Endodermal cell (in vitro differentiated cells): ENCODE measurements at regions not wholly inside any gene's neighbourhood (a gene's known extent, or its start where the extent isn't known, plus 50 kb on each side); places are given as distances from the start of the nearest gene placed in this dataset.

Source experiments
- DNase-seq: peaks from one replicate; pipeline ENCODE4 v3.0.0-alpha.2; 2017
- H3K27ac ChIP-seq: 2 replicates; pipeline ENCODE4 v1.5.1; 2013; ENCODE audit warnings: mild to moderate bottlenecking, low read depth, low read length, moderate library complexity
- H3K27me3 ChIP-seq: 2 replicates; pipeline ENCODE4 v1.6.1; 2013; ENCODE audit warnings: mild to moderate bottlenecking, low read length, moderate library complexity; ENCODE audit not compliant: insufficient read depth, control insufficient read depth, poor library complexity, severe bottlenecking
- H3K36me3 ChIP-seq: 2 replicates; pipeline ENCODE4 v1.7.0; 2013; ENCODE audit warnings: mild to moderate bottlenecking, low read length, moderate library complexity; ENCODE audit not compliant: control insufficient read depth, insufficient read depth
- H3K4me1 ChIP-seq: one replicate; pipeline ENCODE4 v1.7.0; 2013; ENCODE audit warnings: low read length; ENCODE audit not compliant: control insufficient read depth, insufficient read depth
- H3K4me3 ChIP-seq: 2 replicates; pipeline ENCODE4 v1.5.1; 2013; ENCODE audit warnings: mild to moderate bottlenecking, low read length, moderate library complexity
- H3K9ac ChIP-seq: 2 replicates; pipeline ENCODE4 v1.6.1; 2013; ENCODE audit warnings: mild to moderate bottlenecking, low read length, moderate library complexity; ENCODE audit not compliant: poor library complexity, severe bottlenecking; ENCODE audit errors: extremely low read depth
- H3K9me3 ChIP-seq: 2 replicates; pipeline ENCODE4 v1.6.1; 2013; ENCODE audit warnings: mild to moderate bottlenecking, low read length, moderate library complexity; ENCODE audit not compliant: control insufficient read depth
- H3K27ac Mint-ChIP-seq: 2 replicates; pipeline ENCODE4 v1.8.0; 2020; ENCODE audit warnings: mixed read lengths
- H3K27me3 Mint-ChIP-seq: 2 replicates; pipeline ENCODE4 v1.8.0; 2021; ENCODE audit warnings: mild to moderate bottlenecking, mixed read lengths; ENCODE audit not compliant: insufficient read depth
- H3K36me3 Mint-ChIP-seq: 2 replicates; pipeline ENCODE4 v1.8.0; 2020; ENCODE audit warnings: low read depth, mixed read lengths
- H3K4me1 Mint-ChIP-seq: 2 replicates; pipeline ENCODE4 v1.8.0; 2020; ENCODE audit warnings: mixed read lengths
- H3K4me3 Mint-ChIP-seq: 2 replicates; pipeline ENCODE4 v1.8.0; 2020; ENCODE audit warnings: mild to moderate bottlenecking, moderate library complexity, mixed read lengths
- H3K9me3 Mint-ChIP-seq: 2 replicates; pipeline ENCODE4 v1.8.0; 2020; ENCODE audit warnings: mild to moderate bottlenecking, mixed read lengths
- CTCF ChIP-seq: fragments of 200-600 bp; sonication (generic); conservative IDR thresholded peaks from 2 replicates; pipeline ENCODE4 v1.5.0; 2021; ENCODE audit warnings: antibody characterized with exemption, mild to moderate bottlenecking
- WGBS, 2 experiments: methylation state at CpG; one replicate each; pipeline versions ENCODE4 v1.1.5 to v1.1.7; 2013; ENCODE audit warnings: missing lambda C conversion rate in 2 of 2, mixed read lengths in 1 of 2; ENCODE audit not compliant: insufficient coverage in 1 of 2, insufficient read length in 1 of 2; 5-methylcytosine and 5-hydroxymethylcytosine counted together

GRCh38 chr2:236473691-236474090 lies 95.9 kb upstream of the ACKR3 start:
- no peak overlapping the region for H3K27ac ChIP-seq
- H3K9me3 ChIP-seq, result peaks cover 5% of the 10 kb centered on the region
- no peak overlapping the region for H3K4me3 ChIP-seq
- no peak overlapping the region for H3K4me3 Mint-ChIP-seq
- H3K36me3 Mint-ChIP-seq, result peaks cover 12% of the 10 kb centered on the region
- WGBS, 2 experiments, result 100% methylated on average over 1 of the region's 1 CpG; no CpG with 5 or more reads in 1 of the 2 experiments
- no peaks in the 10 kb centered on the region for H3K36me3 ChIP-seq
- no peak for TF ChIP-seq CTCF
- H3K9ac ChIP-seq, result no peak overlapping the region
- no peaks in the 10 kb centered on the region for H3K27me3 ChIP-seq
- H3K4me1 Mint-ChIP-seq, result no peaks in the 10 kb centered on the region
- H3K27me3 Mint-ChIP-seq, result no peaks in the 10 kb centered on the region
- no peak for DNase-seq
- H3K4me1 ChIP-seq, result no peaks in the 10 kb centered on the region
- no peaks in the 10 kb centered on the region for H3K9me3 Mint-ChIP-seq
- H3K27ac Mint-ChIP-seq, result no peak overlapping the region

GRCh38 chr2:236479814-236480213 lies 89.8 kb upstream of the ACKR3 start:
- peaks cover 36% of the 10 kb centered on the region for H3K36me3 Mint-ChIP-seq

GRCh38 chr2:236483102-236483501 lies 86.5 kb upstream of the ACKR3 start:
- peaks cover 44% of the 10 kb centered on the region for H3K36me3 Mint-ChIP-seq
- WGBS, 2 experiments, result 86 to 96% methylated on average over 1 of the region's 1 CpG
- H3K9me3 ChIP-seq, result peaks cover 23% of the 10 kb centered on the region
- H3K27me3 ChIP-seq, result no peaks in the 10 kb centered on the region
- no peak overlapping the region for H3K27ac ChIP-seq
- H3K9ac ChIP-seq, result no peak overlapping the region
- H3K36me3 ChIP-seq, result peaks cover 46% of the 10 kb centered on the region
- TF ChIP-seq CTCF, result no peak
- no peaks in the 10 kb centered on the region for H3K4me1 ChIP-seq
- no peaks in the 10 kb centered on the region for H3K27me3 Mint-ChIP-seq
- no peak overlapping the region for H3K4me3 Mint-ChIP-seq
- no peak for DNase-seq
- no peak overlapping the region for H3K4me3 ChIP-seq
- no peaks in the 10 kb centered on the region for H3K4me1 Mint-ChIP-seq
- peaks cover 21% of the 10 kb centered on the region for H3K9me3 Mint-ChIP-seq
- H3K27ac Mint-ChIP-seq, result no peak overlapping the region

More at GRCh38 chr2:236479814-236480213, 89.8 kb upstream of the ACKR3 start:
- TF ChIP-seq CTCF, result no peak
- Mint-ChIP-seq H3K27me3 (no peaks in the 10 kb centered on the region), H3K27ac (no peak overlapping the region), H3K4me1 (no peaks in the 10 kb centered on the region), H3K9me3 (peaks cover 21% of the 10 kb centered on the region), H3K4me3 (no peak overlapping the region)
- H3K36me3 ChIP-seq, result peaks cover 20% of the 10 kb centered on the region
- DNase-seq, result no peak
- 100% methylated on average over 1 of the region's 1 CpG; no CpG with 5 or more reads in 1 of the 2 experiments for WGBS, 2 experiments
- no peaks in the 10 kb centered on the region for H3K27me3 ChIP-seq
- no peaks in the 10 kb centered on the region for H3K4me1 ChIP-seq
- H3K9ac ChIP-seq, result no peak overlapping the region
- H3K9me3 ChIP-seq, result peaks cover 28% of the 10 kb centered on the region
- H3K27ac ChIP-seq, result no peak overlapping the region
- H3K4me3 ChIP-seq, result no peak overlapping the region
